Urinary bladder (tissue), 3 donors: ENCODE measurements at regions not wholly inside any gene's neighbourhood (a gene's known extent, or its start where the extent isn't known, plus 50 kb on each side); places are given as distances from the start of the nearest gene placed in this dataset.
"Not testable (repeated sequence)": the region's sequence is repeated elsewhere in the genome, so short reads cannot be mapped to it uniquely, and the experiment has no call there.

ENCODE experiments used
- DNase-seq: peaks from one replicate; pipeline ENCODE4 v3.0.0-alpha.2; 2015; ENCODE audit errors: extremely low spot score
- H3K27ac ChIP-seq: one replicate; pipeline ENCODE4 v1.5.1; 2013; ENCODE audit warnings: low read depth, mild to moderate bottlenecking, moderate library complexity
- H3K36me3 ChIP-seq: one replicate; pipeline ENCODE4 v1.6.1; 2013; ENCODE audit warnings: mild to moderate bottlenecking, moderate library complexity; ENCODE audit not compliant: insufficient read depth
- H3K4me1 ChIP-seq: one replicate; pipeline ENCODE4 v1.6.1; 2013; ENCODE audit warnings: mild to moderate bottlenecking, moderate library complexity; ENCODE audit not compliant: insufficient read depth
- H3K4me3 ChIP-seq: one replicate; pipeline ENCODE4 v1.5.1; 2013; ENCODE audit warnings: low read depth, low read length
- WGBS: extraction: QIAGEN DNeasy Blood & Tissue Kit; methylation state at CpG from one replicate; pipeline ENCODE4 v1.1.7; 2013; 5-methylcytosine and 5-hydroxymethylcytosine counted together
- donor health status: healthy with polysubstance abuse.
- donor health status: healthy.

GRCh38 chr6:168935628-168936010 is 318.0 kb downstream of the THBS2 start:
- Histone ChIP-seq H3K27ac (no peak overlapping the region), H3K36me3 (no peaks in the 10 kb centered on the region), H3K4me3 (no peak overlapping the region), H3K4me1 (no peaks in the 10 kb centered on the region)
- 88% methylated on average over 10 of the region's 10 CpGs for WGBS
- DNase-seq, result no peak

GRCh38 chr6:168934660-168935627 is 318.7 kb downstream of the THBS2 start:
- Histone ChIP-seq H3K27ac (no peak overlapping the region), H3K4me1 (no peaks in the 10 kb centered on the region), H3K36me3 (no peaks in the 10 kb centered on the region), H3K4me3 (no peak overlapping the region)
- DNase-seq, result no peak
- WGBS, result 79% methylated on average over 25 of the region's 25 CpGs

GRCh38 chr6:168932171-168932570 is 321.5 kb downstream of the THBS2 start:
- not testable (repeated sequence) for H3K27ac ChIP-seq, DNase-seq, H3K36me3 ChIP-seq, H3K4me1 ChIP-seq, H3K4me3 ChIP-seq
- 86% methylated on average over 13 of the region's 16 CpGs for WGBS

GRCh38 chr6:168931072-168931471 is 322.6 kb downstream of the THBS2 start:
- WGBS, result 78% methylated on average over 14 of the region's 17 CpGs
- not testable (repeated sequence) for DNase-seq, H3K4me1 ChIP-seq, H3K36me3 ChIP-seq, H3K27ac ChIP-seq, H3K4me3 ChIP-seq

GRCh38 chr6:168929871-168930450 is 323.7 kb downstream of the THBS2 start:
- Histone ChIP-seq H3K36me3 (no peaks in the 10 kb centered on the region), H3K27ac (no peak overlapping the region), H3K4me1 (no peaks in the 10 kb centered on the region), H3K4me3 (no peak overlapping the region)
- WGBS, result 94% methylated on average over 11 of the region's 11 CpGs
- no peak for DNase-seq

GRCh38 chr6:168928012-168928411 is 325.6 kb downstream of the THBS2 start:
- Histone ChIP-seq H3K4me3 (no peak overlapping the region), H3K27ac (no peak overlapping the region), H3K36me3 (no peaks in the 10 kb centered on the region), H3K4me1 (no peaks in the 10 kb centered on the region)
- DNase-seq, result no peak
- 86% methylated on average over 10 of the region's 10 CpGs for WGBS

GRCh38 chr6:168927026-168927425 is 326.6 kb downstream of the THBS2 start:
- whole genome bisulfite sequencing, result 89% methylated on average over 10 of the region's 10 CpGs
- H3K4me3 ChIP-seq, result no peak overlapping the region
- H3K36me3 ChIP-seq, result no peaks in the 10 kb centered on the region
- H3K4me1 ChIP-seq, result no peaks in the 10 kb centered on the region
- no peak for DNase-seq
- no peak overlapping the region for H3K27ac ChIP-seq

GRCh38 chr6:168926306-168926705 is 327.3 kb downstream of the THBS2 start:
- H3K4me1 ChIP-seq, result no peaks in the 10 kb centered on the region
- no peak overlapping the region for H3K27ac ChIP-seq
- 85% methylated on average over 15 of the region's 15 CpGs for WGBS
- DNase-seq, result no peak
- no peaks in the 10 kb centered on the region for H3K36me3 ChIP-seq
- no peak overlapping the region for H3K4me3 ChIP-seq

- Histone ChIP-seq H3K4me3 (no peak overlapping the region), H3K27ac (no peak overlapping the region), H3K4me1 (no peaks in the 10 kb centered on the region), H3K36me3 (no peaks in the 10 kb centered on the region)
- DNase-seq, result no peak
- 90% methylated on average over 11 of the region's 11 CpGs for WGBS
Measured at GRCh38 chr6:168925671-168926070, 328.0 kb downstream of the THBS2 start.

GRCh38 chr6:168923171-168923570 is 330.5 kb downstream of the THBS2 start:
- no peak for DNase-seq

GRCh38 chr6:168922436-168922835 is 331.2 kb downstream of the THBS2 start:
- H3K4me3 ChIP-seq, result no peak overlapping the region
- no peaks in the 10 kb centered on the region for H3K4me1 ChIP-seq
- H3K27ac ChIP-seq, result no peak overlapping the region
- no peaks in the 10 kb centered on the region for H3K36me3 ChIP-seq
- no peak for DNase-seq
- 95% methylated on average over 7 of the region's 7 CpGs for WGBS

More at GRCh38 chr6:168923171-168923570, 330.5 kb downstream of the THBS2 start:
- no peak overlapping the region for H3K27ac ChIP-seq
- H3K4me3 ChIP-seq, result no peak overlapping the region
- H3K4me1 ChIP-seq, result no peaks in the 10 kb centered on the region
- WGBS, result 89% methylated on average over 7 of the region's 7 CpGs
- H3K36me3 ChIP-seq, result no peaks in the 10 kb centered on the region

- Histone ChIP-seq H3K4me3 (no peak overlapping the region), H3K4me1 (no peaks in the 10 kb centered on the region), H3K36me3 (no peaks in the 10 kb centered on the region), H3K27ac (no peak overlapping the region)
- WGBS, result 60% methylated on average over 8 of the region's 8 CpGs
- DNase-seq, result no peak
Measured at GRCh38 chr6:168920289-168920688, 333.4 kb downstream of the THBS2 start.

GRCh38 chr6:168919470-168920179 is 334.0 kb downstream of the THBS2 start:
- H3K27ac ChIP-seq, result no peak overlapping the region
- WGBS, result 68% methylated on average over 13 of the region's 13 CpGs
- H3K36me3 ChIP-seq, result no peaks in the 10 kb centered on the region
- no peak overlapping the region for H3K4me3 ChIP-seq
- H3K4me1 ChIP-seq, result no peaks in the 10 kb centered on the region
- no peak for DNase-seq
